Calu3 (cell line): ENCODE measurements at regions not wholly inside any gene's neighbourhood (a gene's known extent, or its start where the extent isn't known, plus 50 kb on each side); places are given as distances from the start of the nearest gene placed in this dataset.
"Not testable (repeated sequence)": the region's sequence is repeated elsewhere in the genome, so short reads cannot be mapped to it uniquely, and the experiment has no call there.

ENCODE experiments used
- BruUV-seq: library from RNA; stranded (reverse); fragments of 400-500 nt; replicated peaks from 2 replicates; lab custom pipeline; 2021; lab: Mats Ljungman, UMichigan
- CTCF ChIA-PET: fragments of 300-600 bp; sonication (Branson Sonifier 250); formaldehyde crosslinking; loops from one replicate; lab custom pipeline; 2022; ENCODE audit warnings: antibody characterized with exemption; lab: Charles Lee
- DNase-seq: peaks from one replicate; pipeline ENCODE4 v3.0.0; 2022
- H3K27ac Mint-ChIP-seq: one replicate; pipeline ENCODE4 v1.8.0; 2022; ENCODE audit warnings: mixed read lengths; ENCODE audit not compliant: unreplicated experiment
- H3K27me3 Mint-ChIP-seq: one replicate; pipeline ENCODE4 v1.8.0; 2022; ENCODE audit warnings: mixed read lengths; ENCODE audit not compliant: unreplicated experiment
- H3K36me3 Mint-ChIP-seq: one replicate; pipeline ENCODE4 v1.8.0; 2022; ENCODE audit warnings: mild to moderate bottlenecking, moderate library complexity, mixed read lengths; ENCODE audit not compliant: insufficient read depth, unreplicated experiment
- H3K4me1 Mint-ChIP-seq: one replicate; pipeline ENCODE4 v1.8.0; 2022; ENCODE audit warnings: mild to moderate bottlenecking, low read depth, mixed read lengths; ENCODE audit not compliant: unreplicated experiment
- H3K4me3 Mint-ChIP-seq: one replicate; pipeline ENCODE4 v1.8.0; 2022; ENCODE audit warnings: mild to moderate bottlenecking, low read depth, moderate library complexity, mixed read lengths; ENCODE audit not compliant: unreplicated experiment
- H3K9me3 Mint-ChIP-seq: one replicate; pipeline ENCODE4 v1.8.0; 2022; ENCODE audit warnings: low read depth, mixed read lengths; ENCODE audit not compliant: unreplicated experiment
- CTCF ChIP-seq: fragments of 200-600 bp; IDR thresholded peaks from one replicate; pipeline ENCODE4 v1.8.0; 2022; ENCODE audit warnings: antibody characterized with exemption; ENCODE audit not compliant: unreplicated experiment
- intact Hi-C: fragments of 100-400 bp; cut with micrococcal nuclease; formaldehyde crosslinking; loops from one replicate; pipeline ENCODE4 v1.10.0; 2022; ENCODE audit not compliant: unreplicated experiment

- no peaks in the 10 kb centered on the region for H3K36me3 Mint-ChIP-seq
- no peak overlapping the region for H3K27ac Mint-ChIP-seq
- peaks cover 8% of the 10 kb centered on the region for H3K9me3 Mint-ChIP-seq
- no peak overlapping the region for H3K4me3 Mint-ChIP-seq
- H3K27me3 Mint-ChIP-seq: no peaks in the 10 kb centered on the region
- CTCF ChIA-PET: no interaction called here
- TF ChIP-seq CTCF: no peak
- no peaks in the 10 kb centered on the region for H3K4me1 Mint-ChIP-seq
- no peak for DNase-seq
- no TSS peak for BruUV-seq
- intact Hi-C loops: no loop called here
Measured at GRCh38 chr5:158588617-158589016, 511.1 kb downstream of the EBF1 start.

GRCh38 chr5:158586054-158586453 lies 513.7 kb downstream of the EBF1 start:
- H3K36me3 Mint-ChIP-seq: no peaks in the 10 kb centered on the region

GRCh38 chr5:158582669-158583068 lies 517.0 kb downstream of the EBF1 start:
- H3K4me3 Mint-ChIP-seq, BruUV-seq, CTCF ChIA-PET, H3K4me1 Mint-ChIP-seq, H3K27ac Mint-ChIP-seq, intact Hi-C loops, H3K27me3 Mint-ChIP-seq, DNase-seq, H3K36me3 Mint-ChIP-seq: not testable (repeated sequence)
- peaks cover 15% of the 10 kb centered on the region for H3K9me3 Mint-ChIP-seq

More at GRCh38 chr5:158586054-158586453, 513.7 kb downstream of the EBF1 start:
- H3K9me3 Mint-ChIP-seq: peaks cover 8% of the 10 kb centered on the region
- no peak overlapping the region for H3K27ac Mint-ChIP-seq
- TF ChIP-seq CTCF: no peak
- no peak overlapping the region for H3K4me3 Mint-ChIP-seq
- CTCF ChIA-PET: no interaction called here
- intact Hi-C loops: no loop called here
- no TSS peak for BruUV-seq
- no peaks in the 10 kb centered on the region for H3K27me3 Mint-ChIP-seq
- DNase-seq: no peak
- no peaks in the 10 kb centered on the region for H3K4me1 Mint-ChIP-seq

- CTCF ChIA-PET: no interaction called here
- no peak for TF ChIP-seq CTCF
- Mint-ChIP-seq H3K27me3 (no peaks in the 10 kb centered on the region), H3K27ac (no peak overlapping the region), H3K4me1 (no peaks in the 10 kb centered on the region), H3K9me3 (peaks cover 8% of the 10 kb centered on the region), H3K4me3 (no peak overlapping the region), H3K36me3 (no peaks in the 10 kb centered on the region)
- intact Hi-C loops: no loop called here
- no peak for DNase-seq
- BruUV-seq: no TSS peak
Measured at GRCh38 chr5:158573829-158574228, 525.9 kb downstream of the EBF1 start.

- no peak for DNase-seq
- no peak for TF ChIP-seq CTCF
- CTCF ChIA-PET: no interaction called here
- no peaks in the 10 kb centered on the region for H3K36me3 Mint-ChIP-seq
- H3K9me3 Mint-ChIP-seq: peaks cover 6% of the 10 kb centered on the region
- H3K27ac Mint-ChIP-seq: no peak overlapping the region
- H3K27me3 Mint-ChIP-seq: no peaks in the 10 kb centered on the region
- intact Hi-C loops: no loop called here
- no TSS peak for BruUV-seq
- H3K4me1 Mint-ChIP-seq: no peaks in the 10 kb centered on the region
- H3K4me3 Mint-ChIP-seq: no peak overlapping the region
Measured at GRCh38 chr5:158570502-158570901, 529.2 kb downstream of the EBF1 start.
